WI38 (cell line): ENCODE measurements at regions not wholly inside any gene's neighbourhood (a gene's known extent, or its start where the extent isn't known, plus 50 kb on each side); places are given as distances from the start of the nearest gene placed in this dataset.
"Not testable (repeated sequence)": the region's sequence is repeated elsewhere in the genome, so short reads cannot be mapped to it uniquely, and the experiment has no call there.

Experiments used
- H3K4me3 ChIP-seq: 2 replicates; pipeline ENCODE4 v1.5.1; 2011; ENCODE audit warnings: low read depth, mild to moderate bottlenecking, control low read depth, low read length
- CTCF ChIP-seq: IDR thresholded peaks from 2 replicates; pipeline ENCODE4 v1.5.1; 2012; ENCODE audit warnings: low read depth, mild to moderate bottlenecking, control low read depth, low read length

- no peak for TF ChIP-seq CTCF
- H3K4me3 ChIP-seq, result no peak overlapping the region
These were observed 630.6 kb downstream of the UQCRFS1 start for GRCh38 chr19:28582344-28582743.

DNA sequence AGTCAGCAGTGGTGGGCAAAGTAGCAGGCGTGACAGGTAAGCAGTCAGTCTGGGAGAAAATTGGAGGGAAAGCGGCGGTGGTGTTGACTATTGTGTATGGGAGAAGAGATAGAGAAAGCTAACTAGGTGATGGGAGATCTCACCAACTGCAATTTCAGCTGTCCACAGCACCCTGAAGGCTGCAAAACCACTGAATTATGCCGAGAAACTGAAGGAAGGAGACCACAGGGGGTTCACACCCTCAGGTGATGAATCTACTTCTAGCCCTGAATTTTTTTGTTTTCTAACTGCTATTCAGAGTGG lies 631.5 kb downstream of the UQCRFS1 start:
- no peak overlapping the region for H3K4me3 ChIP-seq
- no peak for TF ChIP-seq CTCF

DNA sequence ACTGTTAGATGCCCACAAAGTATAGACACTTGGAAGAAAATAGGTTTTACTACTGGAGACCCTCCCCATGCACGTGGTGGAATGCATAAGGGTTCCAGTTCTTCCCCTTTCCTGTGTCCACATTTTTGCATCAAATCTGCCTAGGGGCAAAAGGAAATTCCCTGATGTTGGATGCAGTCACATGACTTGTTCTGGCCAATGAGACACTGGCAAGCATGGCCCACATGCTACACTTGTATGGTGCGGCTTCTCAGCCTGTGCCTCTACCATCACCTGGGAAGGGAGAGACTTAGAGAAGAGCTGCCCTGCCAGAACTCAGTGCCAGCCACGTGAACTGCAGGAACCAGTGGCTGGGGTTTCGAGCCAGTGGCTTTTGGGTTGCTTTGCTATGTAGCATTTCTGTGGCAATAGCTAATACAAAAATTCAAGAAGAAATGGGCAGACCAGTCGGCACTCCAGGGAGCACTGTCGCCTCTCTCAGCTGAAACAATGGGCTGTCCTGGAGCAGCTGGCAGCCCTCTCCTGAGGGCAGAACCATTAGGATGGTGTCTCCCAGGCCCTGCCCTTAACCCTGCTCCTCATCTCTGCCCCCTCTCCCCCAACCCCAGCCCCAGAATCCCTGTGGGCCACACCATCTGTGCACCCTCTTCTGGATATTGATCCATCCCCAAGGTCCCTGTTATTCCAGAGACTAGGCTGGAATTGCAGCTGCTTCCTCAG lies 634.0 kb downstream of the UQCRFS1 start:
- TF ChIP-seq CTCF, result no peak
- no peak overlapping the region for H3K4me3 ChIP-seq

- TF ChIP-seq CTCF, result no peak
- H3K4me3 ChIP-seq, result no peak overlapping the region
These were observed 634.7 kb downstream of the UQCRFS1 start for GRCh38 chr19:28578208-28578607.

GRCh38 chr19:28577666-28578065 lies 635.3 kb downstream of the UQCRFS1 start:
- H3K4me3 ChIP-seq, result no peak overlapping the region
- TF ChIP-seq CTCF, result no peak

- TF ChIP-seq CTCF, result no peak
- no peak overlapping the region for H3K4me3 ChIP-seq
These were observed 635.7 kb downstream of the UQCRFS1 start for GRCh38 chr19:28577233-28577632.

GRCh38 chr19:28575816-28576215 lies 637.1 kb downstream of the UQCRFS1 start:
- no peak for TF ChIP-seq CTCF
- no peak overlapping the region for H3K4me3 ChIP-seq

- H3K4me3 ChIP-seq, result not testable (repeated sequence)
These were observed 637.6 kb downstream of the UQCRFS1 start for GRCh38 chr19:28575312-28575711.
